KMS-11 (cell line): ENCODE measurements at regions not wholly inside any gene's neighbourhood (a gene's known extent, or its start where the extent isn't known, plus 50 kb on each side); places are given as distances from the start of the nearest gene placed in this dataset.

Source experiments
- H2AFZ ChIP-seq: fragments of 200-600 bp; sonication (generic); 2 replicates; pipeline ENCODE4 v1.6.1; 2016; ENCODE audit warnings: antibody characterized with exemption, mixed run types, low read depth
- H3K27ac ChIP-seq: fragments of 200-600 bp; sonication (generic); 2 replicates; pipeline ENCODE4 v1.6.1; 2016; ENCODE audit warnings: mild to moderate bottlenecking, mixed run types
- H3K27me3 ChIP-seq: fragments of 200-600 bp; sonication (generic); 2 replicates; pipeline ENCODE4 v1.6.1; 2017; ENCODE audit warnings: mild to moderate bottlenecking, low read depth, mixed run types, moderate library complexity; ENCODE audit not compliant: insufficient read depth
- H3K36me3 ChIP-seq: fragments of 200-600 bp; sonication (generic); 2 replicates; pipeline ENCODE4 v1.6.1; 2017; ENCODE audit warnings: mild to moderate bottlenecking, mixed run types; ENCODE audit not compliant: insufficient read depth
- H3K4me1 ChIP-seq: fragments of 200-600 bp; sonication (generic); 2 replicates; pipeline ENCODE4 v1.6.1; 2016; ENCODE audit warnings: mild to moderate bottlenecking, low read depth, mixed run types; ENCODE audit not compliant: poor library complexity, severe bottlenecking
- H3K4me2 ChIP-seq: fragments of 200-600 bp; sonication (generic); 2 replicates; pipeline ENCODE4 v1.7.0; 2016; ENCODE audit warnings: mild to moderate bottlenecking, mixed run types
- H3K4me3 ChIP-seq: fragments of 200-600 bp; sonication (generic); IDR thresholded peaks from 2 replicates; pipeline ENCODE4 v1.6.1; 2017; ENCODE audit warnings: low read depth, low read length, mixed read lengths; ENCODE audit not compliant: insufficient read depth
- H3K79me2 ChIP-seq: fragments of 200-600 bp; sonication (generic); 2 replicates; pipeline ENCODE4 v1.6.1; 2016; ENCODE audit warnings: low read depth, mixed run types; ENCODE audit not compliant: insufficient read depth
- H3K9ac ChIP-seq: fragments of 200-600 bp; sonication (generic); 2 replicates; pipeline ENCODE4 v1.6.1; 2016; ENCODE audit warnings: mild to moderate bottlenecking, mixed run types
- H4K20me1 ChIP-seq: fragments of 200-600 bp; sonication (generic); 2 replicates; pipeline ENCODE4 v1.6.1; 2016; ENCODE audit warnings: mild to moderate bottlenecking, mixed run types; ENCODE audit not compliant: insufficient read depth
- CTCF ChIP-seq: fragments of 200-600 bp; sonication (generic); conservative IDR thresholded peaks from 2 replicates; pipeline ENCODE4 v1.6.1; 2017; ENCODE audit warnings: low read depth, mild to moderate bottlenecking, antibody characterized with exemption, low read length, moderate library complexity, mixed read lengths

GRCh38 chr11:76280882-76281557, 74.7 kb upstream of the WNT11 start:
- Histone ChIP-seq H4K20me1 (no peaks in the 10 kb centered on the region), H3K27me3 (no peaks in the 10 kb centered on the region), H3K4me2 (peak overlapping the region; percentile 36; the same call in 1 of the 2 replicates)

GRCh38 chr11:76280151-76280881, 74.0 kb upstream of the WNT11 start:
- no peaks in the 10 kb centered on the region for H3K27me3 ChIP-seq
- H3K4me3 ChIP-seq = no peak overlapping the region
- peak overlapping the region; percentile 36; the same call in 1 of the 2 replicates for H3K4me2 ChIP-seq
- no peak overlapping the region for H2AFZ ChIP-seq
- no peak for TF ChIP-seq CTCF
- no peak overlapping the region for H3K9ac ChIP-seq
- H3K79me2 ChIP-seq = no peaks in the 10 kb centered on the region
- H4K20me1 ChIP-seq = no peaks in the 10 kb centered on the region
- H3K36me3 ChIP-seq = no peaks in the 10 kb centered on the region
- peaks cover 26% of the 10 kb centered on the region for H3K4me1 ChIP-seq
- no peak overlapping the region for H3K27ac ChIP-seq

More at GRCh38 chr11:76280882-76281557, 74.7 kb upstream of the WNT11 start:
- no peak overlapping the region for H3K27ac ChIP-seq
- peaks cover 26% of the 10 kb centered on the region for H3K4me1 ChIP-seq
- H3K36me3 ChIP-seq = no peaks in the 10 kb centered on the region
- no peak overlapping the region for H3K4me3 ChIP-seq
- no peak overlapping the region for H2AFZ ChIP-seq
- no peak for TF ChIP-seq CTCF
- no peak overlapping the region for H3K9ac ChIP-seq
- H3K79me2 ChIP-seq = no peaks in the 10 kb centered on the region

- peaks cover 26% of the 10 kb centered on the region for H3K4me1 ChIP-seq
- no peaks in the 10 kb centered on the region for H4K20me1 ChIP-seq
- H3K79me2 ChIP-seq = no peaks in the 10 kb centered on the region
- no peak overlapping the region for H3K9ac ChIP-seq
- H3K36me3 ChIP-seq = no peaks in the 10 kb centered on the region
- no peak for TF ChIP-seq CTCF
- peak overlapping the region; percentile 36; the same call in 1 of the 2 replicates for H3K4me2 ChIP-seq
- H3K27ac ChIP-seq = no peak overlapping the region
- no peak overlapping the region for H2AFZ ChIP-seq
- no peak overlapping the region for H3K4me3 ChIP-seq
- H3K27me3 ChIP-seq = no peaks in the 10 kb centered on the region
Observed at GRCh38 chr11:76279646-76280045, 73.3 kb upstream of the WNT11 start.

GRCh38 chr11:76279038-76279437, 72.7 kb upstream of the WNT11 start:
- no peak overlapping the region for H3K27ac ChIP-seq
- H3K27me3 ChIP-seq = no peaks in the 10 kb centered on the region
- H3K36me3 ChIP-seq = no peaks in the 10 kb centered on the region
- H3K4me2 ChIP-seq = no peak overlapping the region; the same call in 1 of the 2 replicates
- no peak overlapping the region for H2AFZ ChIP-seq
- H3K9ac ChIP-seq = no peak overlapping the region
- TF ChIP-seq CTCF = no peak
- H3K4me1 ChIP-seq = peaks cover 26% of the 10 kb centered on the region
- no peaks in the 10 kb centered on the region for H3K79me2 ChIP-seq
- H4K20me1 ChIP-seq = no peaks in the 10 kb centered on the region
- H3K4me3 ChIP-seq = no peak overlapping the region
